HEK293 (cell line): ENCODE measurements at regions not wholly inside any gene's neighbourhood (a gene's known extent, or its start where the extent isn't known, plus 50 kb on each side); places are given as distances from the start of the nearest gene placed in this dataset.

Experiments
- CTCF ChIA-PET: fragments of 350-600 bp; formaldehyde crosslinking; extraction: SDS; loops from one replicate; lab custom pipeline; 2021; ENCODE audit warnings: antibody characterized with exemption; lab: Yijun Ruan, JAX
- POLR2A ChIA-PET: fragments of 300-600 bp; formaldehyde crosslinking; extraction: SDS; loops from one replicate; lab custom pipeline; 2020; ENCODE audit warnings: antibody characterized with exemption, inconsistent platforms; lab: Yijun Ruan, JAX
- H3K27ac ChIP-seq: fragments of 200-500 bp; sonication (Bioruptor generic); 2 replicates; pipeline ENCODE4 v1.5.1; 2014; ENCODE audit warnings: low read depth, low read length, control low read depth, inconsistent platforms; ENCODE audit errors: extremely low read depth
- H3K36me3 ChIP-seq, 2 experiments: fragments of 200-500 bp in 1 of 2; sonication (Bioruptor generic) in 1 of 2; 1 replicate in 1 of 2; 2 replicates in 1 of 2; pipeline ENCODE4 v1.5.1; 2014 to 2017; ENCODE audit warnings: inconsistent platforms in 2 of 2, low read length in 2 of 2; ENCODE audit not compliant: control insufficient read depth in 2 of 2, insufficient read depth in 1 of 2
- H3K4me1 ChIP-seq: fragments of 200-500 bp; sonication (Bioruptor generic); 2 replicates; pipeline ENCODE4 v1.5.1; 2014; ENCODE audit warnings: mild to moderate bottlenecking, low read length, inconsistent platforms; ENCODE audit not compliant: control insufficient read depth, insufficient read depth
- H3K4me3 ChIP-seq: 2 replicates; pipeline ENCODE4 v1.5.1; 2011; ENCODE audit warnings: low read depth, mild to moderate bottlenecking, control low read depth, low read length, moderate library complexity
- H3K9me3 ChIP-seq: fragments of 200-500 bp; sonication (Bioruptor generic); 2 replicates; pipeline ENCODE4 v1.5.1; 2014; ENCODE audit warnings: low read depth, low read length, inconsistent platforms; ENCODE audit not compliant: control insufficient read depth, insufficient read depth
- BCL11B ChIP-seq: fragments of 450-650 bp; formaldehyde crosslinking; IDR thresholded peaks from 2 replicates; pipeline ENCODE4 v1.5.1; 2016; ENCODE audit warnings: low read depth, missing biosample characterization, missing genetic modification characterization
- GLI4 ChIP-seq: fragments of 450-650 bp; formaldehyde crosslinking; IDR thresholded peaks from 2 replicates; pipeline ENCODE4 v1.5.1; 2016; ENCODE audit warnings: missing biosample characterization, missing genetic modification characterization
- IKZF3 ChIP-seq: fragments of 450-650 bp; IDR thresholded peaks from 2 replicates; pipeline ENCODE4 v1.5.0; 2018; ENCODE audit warnings: missing biosample characterization, mild to moderate bottlenecking, missing genetic modification characterization, moderate library complexity
- TCF7L2 ChIP-seq: IDR thresholded peaks from 2 replicates; pipeline ENCODE4 v1.6.1; 2011; ENCODE audit warnings: low read depth, mild to moderate bottlenecking, inconsistent platforms, low read length, moderate library complexity, borderline replicate concordance
- YY2 ChIP-seq: fragments of 450-650 bp; formaldehyde crosslinking; IDR thresholded peaks from 2 replicates; pipeline ENCODE4 v1.5.1; 2016; ENCODE audit warnings: missing biosample characterization, missing genetic modification characterization
- ZNF133 ChIP-seq: fragments of 450-650 bp; formaldehyde crosslinking; IDR thresholded peaks from 2 replicates; pipeline ENCODE4 v1.5.1; 2016; ENCODE audit warnings: missing biosample characterization, missing genetic modification characterization
- ZNF350 ChIP-seq: fragments of 450-650 bp; formaldehyde crosslinking; IDR thresholded peaks from 2 replicates; pipeline ENCODE4 v1.5.0; 2017; ENCODE audit warnings: missing biosample characterization, mild to moderate bottlenecking, missing genetic modification characterization
- ZNF37A ChIP-seq: fragments of 450-650 bp; IDR thresholded peaks from 2 replicates; pipeline ENCODE4 v1.5.1; 2018; ENCODE audit warnings: missing biosample characterization, missing genetic modification characterization
- ZNF391 ChIP-seq: fragments of 450-650 bp; formaldehyde crosslinking; IDR thresholded peaks from 2 replicates; pipeline ENCODE4 v1.5.1; 2016; ENCODE audit warnings: low read depth, missing biosample characterization, missing genetic modification characterization, borderline replicate concordance
- ZNF529 ChIP-seq: fragments of 450-650 bp; formaldehyde crosslinking; IDR thresholded peaks from 2 replicates; pipeline ENCODE4 v1.5.1; 2017; ENCODE audit warnings: missing genetic modification characterization, missing biosample characterization; ENCODE audit not compliant: insufficient replicate concordance
- ZNF561 ChIP-seq: fragments of 450-650 bp; IDR thresholded peaks from 2 replicates; pipeline ENCODE4 v1.5.1; 2018; ENCODE audit warnings: missing biosample characterization, missing genetic modification characterization, borderline replicate concordance
- ZNF660 ChIP-seq: fragments of 450-650 bp; IDR thresholded peaks from 2 replicates; pipeline ENCODE4 v1.5.1; 2018; ENCODE audit warnings: missing biosample characterization, mild to moderate bottlenecking, missing genetic modification characterization
- ZXDB ChIP-seq: fragments of 450-650 bp; formaldehyde crosslinking; IDR thresholded peaks from 2 replicates; pipeline ENCODE4 v1.5.1; 2016; ENCODE audit warnings: missing biosample characterization, missing genetic modification characterization
- TF ChIP-seq, protein P1 (sequence below): fragments of 450-650 bp; formaldehyde crosslinking; IDR thresholded peaks from 2 replicates; pipeline ENCODE4 v1.5.1; 2016; ENCODE audit warnings: missing biosample characterization, missing genetic modification characterization, low read depth
- TF ChIP-seq, protein P2 (sequence below): fragments of 450-650 bp; formaldehyde crosslinking; IDR thresholded peaks from 2 replicates; pipeline ENCODE4 v1.5.1; 2016; ENCODE audit warnings: missing biosample characterization, missing genetic modification characterization
- TF ChIP-seq, protein P3 (sequence below): fragments of 450-650 bp; formaldehyde crosslinking; IDR thresholded peaks from 2 replicates; pipeline ENCODE4 v1.5.1; 2016; ENCODE audit warnings: missing biosample characterization, missing genetic modification characterization
- TF ChIP-seq, protein P4 (sequence below): fragments of 450-650 bp; formaldehyde crosslinking; conservative IDR thresholded peaks from 2 replicates; pipeline ENCODE4 v1.5.1; 2016; ENCODE audit warnings: low read depth, missing biosample characterization, missing genetic modification characterization

DNA sequence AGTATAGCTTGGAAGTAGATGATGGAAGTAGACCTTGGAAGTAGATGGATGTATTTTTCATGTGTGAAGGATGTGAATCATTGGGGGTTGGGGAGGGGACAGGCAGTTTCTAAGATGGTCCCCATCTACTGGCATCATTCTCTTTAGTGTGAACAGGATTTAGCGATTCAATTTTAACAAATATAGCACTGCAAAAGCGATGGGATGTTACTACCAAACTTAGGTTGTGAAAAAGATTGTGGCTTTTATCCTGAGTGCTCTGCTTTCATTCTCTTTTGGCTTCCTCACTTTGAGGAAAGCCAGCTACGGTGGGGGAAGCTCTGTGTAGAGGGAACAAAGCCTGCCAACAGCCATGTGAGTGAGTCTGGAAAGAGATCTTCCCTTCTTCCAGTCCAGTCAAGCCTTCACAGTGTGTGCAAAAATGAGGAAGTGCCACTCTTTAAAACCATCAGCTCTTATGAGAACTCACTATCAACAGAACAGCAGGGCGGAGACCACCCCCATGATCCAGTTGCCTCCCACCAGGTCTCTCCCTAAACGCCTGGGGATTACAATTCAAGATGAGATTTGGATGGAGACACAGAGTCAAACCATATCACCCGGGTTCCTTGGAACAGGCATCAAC lies 441.4 kb downstream of the SH3GL2 start:
- Histone ChIP-seq H3K4me3 (no peak overlapping the region), H3K9me3 (no peaks in the 10 kb centered on the region), H3K36me3 (no peaks in the 10 kb centered on the region), H3K27ac (no peak overlapping the region), H3K4me1 (no peaks in the 10 kb centered on the region)
- ChIA-PET POLR2A (no interaction called here), CTCF (interaction anchor here (0.8 kb wide), 1 partner anchor 22 kb away, joined by 6 read pairs; no protein-coding TSS in a partner anchor)
- TF ChIP-seq ZNF529 (tag by site-specific recombination) = no peak
- TF ChIP-seq ZNF350 (tag by site-specific recombination) = no peak

DNA sequence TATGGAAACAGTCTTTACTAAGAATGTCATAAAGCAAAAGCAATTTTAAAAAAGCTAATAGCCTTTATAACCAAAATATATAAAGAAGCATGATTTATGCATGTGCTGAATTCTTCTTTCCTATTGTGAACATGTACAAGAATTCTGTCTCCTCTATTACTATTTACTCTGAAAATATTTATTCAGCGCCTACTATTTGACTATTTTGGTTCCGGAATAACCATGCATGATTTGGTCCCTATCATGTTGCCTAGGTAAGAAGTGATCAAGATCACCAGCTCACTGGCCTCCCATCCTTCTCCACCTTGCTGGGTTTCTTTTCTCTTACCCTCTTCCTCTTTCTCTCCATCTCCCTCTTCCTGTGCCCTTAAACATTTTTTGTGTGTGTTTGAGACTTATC lies 443.8 kb downstream of the SH3GL2 start:
- ChIA-PET POLR2A (no interaction called here), CTCF (interaction anchor here (0.9 to 1.5 kb wide), 2 partner anchors 191 to 210 kb away, joined by 3 to 4 read pairs; no protein-coding TSS in a partner anchor)
- no peak overlapping the region for H3K27ac ChIP-seq
- H3K36me3 ChIP-seq = no peaks in the 10 kb centered on the region
- H3K9me3 ChIP-seq = no peaks in the 10 kb centered on the region
- no peak overlapping the region for H3K4me3 ChIP-seq
- H3K4me1 ChIP-seq = no peaks in the 10 kb centered on the region
- TF ChIP-seq BCL11B (tag by site-specific recombination) = no peak
- no peak for TF ChIP-seq ZNF561 (tag by site-specific recombination)
- TF ChIP-seq, protein P1, sequence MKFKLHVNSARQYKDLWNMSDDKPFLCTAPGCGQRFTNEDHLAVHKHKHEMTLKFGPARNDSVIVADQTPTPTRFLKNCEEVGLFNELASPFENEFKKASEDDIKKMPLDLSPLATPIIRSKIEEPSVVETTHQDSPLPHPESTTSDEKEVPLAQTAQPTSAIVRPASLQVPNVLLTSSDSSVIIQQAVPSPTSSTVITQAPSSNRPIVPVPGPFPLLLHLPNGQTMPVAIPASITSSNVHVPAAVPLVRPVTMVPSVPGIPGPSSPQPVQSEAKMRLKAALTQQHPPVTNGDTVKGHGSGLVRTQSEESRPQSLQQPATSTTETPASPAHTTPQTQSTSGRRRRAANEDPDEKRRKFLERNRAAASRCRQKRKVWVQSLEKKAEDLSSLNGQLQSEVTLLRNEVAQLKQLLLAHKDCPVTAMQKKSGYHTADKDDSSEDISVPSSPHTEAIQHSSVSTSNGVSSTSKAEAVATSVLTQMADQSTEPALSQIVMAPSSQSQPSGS (tag by site-specific recombination) = no peak
- no peak for TF ChIP-seq GLI4
- TF ChIP-seq, protein P2, sequence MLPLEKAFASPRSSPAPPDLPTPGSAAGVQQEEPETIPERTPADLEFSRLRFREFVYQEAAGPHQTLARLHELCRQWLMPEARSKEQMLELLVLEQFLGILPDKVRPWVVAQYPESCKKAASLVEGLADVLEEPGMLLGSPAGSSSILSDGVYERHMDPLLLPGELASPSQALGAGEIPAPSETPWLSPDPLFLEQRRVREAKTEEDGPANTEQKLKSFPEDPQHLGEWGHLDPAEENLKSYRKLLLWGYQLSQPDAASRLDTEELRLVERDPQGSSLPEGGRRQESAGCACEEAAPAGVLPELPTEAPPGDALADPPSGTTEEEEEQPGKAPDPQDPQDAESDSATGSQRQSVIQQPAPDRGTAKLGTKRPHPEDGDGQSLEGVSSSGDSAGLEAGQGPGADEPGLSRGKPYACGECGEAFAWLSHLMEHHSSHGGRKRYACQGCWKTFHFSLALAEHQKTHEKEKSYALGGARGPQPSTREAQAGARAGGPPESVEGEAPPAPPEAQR = no peak
- TF ChIP-seq ZNF133 = no peak
- TF ChIP-seq, protein P3, sequence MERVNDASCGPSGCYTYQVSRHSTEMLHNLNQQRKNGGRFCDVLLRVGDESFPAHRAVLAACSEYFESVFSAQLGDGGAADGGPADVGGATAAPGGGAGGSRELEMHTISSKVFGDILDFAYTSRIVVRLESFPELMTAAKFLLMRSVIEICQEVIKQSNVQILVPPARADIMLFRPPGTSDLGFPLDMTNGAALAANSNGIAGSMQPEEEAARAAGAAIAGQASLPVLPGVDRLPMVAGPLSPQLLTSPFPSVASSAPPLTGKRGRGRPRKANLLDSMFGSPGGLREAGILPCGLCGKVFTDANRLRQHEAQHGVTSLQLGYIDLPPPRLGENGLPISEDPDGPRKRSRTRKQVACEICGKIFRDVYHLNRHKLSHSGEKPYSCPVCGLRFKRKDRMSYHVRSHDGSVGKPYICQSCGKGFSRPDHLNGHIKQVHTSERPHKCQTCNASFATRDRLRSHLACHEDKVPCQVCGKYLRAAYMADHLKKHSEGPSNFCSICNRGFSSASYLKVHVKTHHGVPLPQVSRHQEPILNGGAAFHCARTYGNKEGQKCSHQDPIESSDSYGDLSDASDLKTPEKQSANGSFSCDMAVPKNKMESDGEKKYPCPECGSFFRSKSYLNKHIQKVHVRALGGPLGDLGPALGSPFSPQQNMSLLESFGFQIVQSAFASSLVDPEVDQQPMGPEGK (tag by site-specific recombination) = no peak
- no peak for TF ChIP-seq ZNF391 (tag by site-specific recombination)
- TF ChIP-seq ZNF660 (tag by site-specific recombination) = no peak
- TF ChIP-seq YY2 (tag by site-specific recombination) = no peak
- no peak for TF ChIP-seq ZNF37A
- no peak for TF ChIP-seq IKZF3 (tag by site-specific recombination)
- no peak for TF ChIP-seq ZXDB (tag by site-specific recombination)
- no peak for TF ChIP-seq TCF7L2
- TF ChIP-seq, protein P4, sequence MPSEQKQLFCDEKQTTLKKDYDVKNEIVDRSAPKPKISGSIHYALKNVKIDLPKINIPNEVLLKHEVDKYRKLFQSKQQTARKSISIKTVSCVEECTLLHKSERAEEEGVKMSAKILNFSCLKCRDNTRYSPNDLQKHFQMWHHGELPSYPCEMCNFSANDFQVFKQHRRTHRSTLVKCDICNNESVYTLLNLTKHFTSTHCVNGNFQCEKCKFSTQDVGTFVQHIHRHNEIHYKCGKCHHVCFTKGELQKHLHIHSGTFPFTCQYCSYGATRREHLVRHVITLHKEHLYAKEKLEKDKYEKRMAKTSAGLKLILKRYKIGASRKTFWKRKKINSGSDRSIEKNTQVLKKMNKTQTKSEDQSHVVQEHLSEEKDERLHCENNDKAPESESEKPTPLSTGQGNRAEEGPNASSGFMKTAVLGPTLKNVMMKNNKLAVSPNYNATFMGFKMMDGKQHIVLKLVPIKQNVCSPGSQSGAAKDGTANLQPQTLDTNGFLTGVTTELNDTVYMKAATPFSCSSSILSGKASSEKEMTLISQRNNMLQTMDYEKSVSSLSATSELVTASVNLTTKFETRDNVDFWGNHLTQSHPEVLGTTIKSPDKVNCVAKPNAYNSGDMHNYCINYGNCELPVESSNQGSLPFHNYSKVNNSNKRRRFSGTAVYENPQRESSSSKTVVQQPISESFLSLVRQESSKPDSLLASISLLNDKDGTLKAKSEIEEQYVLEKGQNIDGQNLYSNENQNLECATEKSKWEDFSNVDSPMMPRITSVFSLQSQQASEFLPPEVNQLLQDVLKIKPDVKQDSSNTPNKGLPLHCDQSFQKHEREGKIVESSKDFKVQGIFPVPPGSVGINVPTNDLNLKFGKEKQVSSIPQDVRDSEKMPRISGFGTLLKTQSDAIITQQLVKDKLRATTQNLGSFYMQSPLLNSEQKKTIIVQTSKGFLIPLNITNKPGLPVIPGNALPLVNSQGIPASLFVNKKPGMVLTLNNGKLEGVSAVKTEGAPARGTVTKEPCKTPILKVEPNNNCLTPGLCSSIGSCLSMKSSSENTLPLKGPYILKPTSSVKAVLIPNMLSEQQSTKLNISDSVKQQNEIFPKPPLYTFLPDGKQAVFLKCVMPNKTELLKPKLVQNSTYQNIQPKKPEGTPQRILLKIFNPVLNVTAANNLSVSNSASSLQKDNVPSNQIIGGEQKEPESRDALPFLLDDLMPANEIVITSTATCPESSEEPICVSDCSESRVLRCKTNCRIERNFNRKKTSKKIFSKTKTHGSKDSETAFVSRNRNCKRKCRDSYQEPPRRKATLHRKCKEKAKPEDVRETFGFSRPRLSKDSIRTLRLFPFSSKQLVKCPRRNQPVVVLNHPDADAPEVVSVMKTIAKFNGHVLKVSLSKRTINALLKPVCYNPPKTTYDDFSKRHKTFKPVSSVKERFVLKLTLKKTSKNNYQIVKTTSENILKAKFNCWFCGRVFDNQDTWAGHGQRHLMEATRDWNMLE (tag by site-specific recombination) = no peak
- TF ChIP-seq, all 188 proteins: peak for 0
